ENCODE measurements at regions not wholly inside any gene's neighbourhood (a gene's known extent, or its start where the extent isn't known, plus 50 kb on each side); places are given as distances from the start of the nearest gene placed in this dataset.

DNA sequence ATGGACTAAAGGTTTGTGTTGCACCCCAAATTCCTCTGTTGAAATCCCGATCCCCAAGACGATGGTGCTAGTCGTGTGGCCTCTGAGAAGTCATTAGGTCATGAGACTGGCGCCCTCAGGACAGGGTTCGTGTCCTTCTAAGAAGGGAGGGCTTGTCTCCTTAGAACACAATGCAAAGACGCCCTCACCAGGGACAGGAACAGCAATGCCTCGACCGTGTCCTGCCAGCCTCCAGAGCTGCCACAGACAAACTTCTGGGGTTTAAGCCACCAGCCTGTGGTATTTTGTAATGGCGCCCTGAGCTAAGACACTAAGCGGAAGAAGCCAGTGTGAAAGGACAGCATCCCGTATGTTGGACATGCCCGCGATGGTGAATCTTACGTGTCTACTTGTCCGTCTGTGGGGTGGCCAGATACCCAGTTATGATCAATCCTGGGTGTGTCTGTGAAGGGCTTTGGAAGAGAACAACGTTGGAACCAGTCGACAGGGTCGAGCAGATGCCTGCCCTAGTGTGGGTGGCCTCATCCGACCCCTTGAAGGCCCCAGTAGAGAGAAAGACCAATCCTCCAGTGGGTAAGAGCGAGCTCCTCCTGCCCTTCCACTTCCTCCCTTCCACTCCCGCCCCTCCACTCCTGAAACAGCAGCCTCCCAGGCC, 279.2 kb upstream of the IRX2 start:
- TF ChIP-seq, protein P1, sequence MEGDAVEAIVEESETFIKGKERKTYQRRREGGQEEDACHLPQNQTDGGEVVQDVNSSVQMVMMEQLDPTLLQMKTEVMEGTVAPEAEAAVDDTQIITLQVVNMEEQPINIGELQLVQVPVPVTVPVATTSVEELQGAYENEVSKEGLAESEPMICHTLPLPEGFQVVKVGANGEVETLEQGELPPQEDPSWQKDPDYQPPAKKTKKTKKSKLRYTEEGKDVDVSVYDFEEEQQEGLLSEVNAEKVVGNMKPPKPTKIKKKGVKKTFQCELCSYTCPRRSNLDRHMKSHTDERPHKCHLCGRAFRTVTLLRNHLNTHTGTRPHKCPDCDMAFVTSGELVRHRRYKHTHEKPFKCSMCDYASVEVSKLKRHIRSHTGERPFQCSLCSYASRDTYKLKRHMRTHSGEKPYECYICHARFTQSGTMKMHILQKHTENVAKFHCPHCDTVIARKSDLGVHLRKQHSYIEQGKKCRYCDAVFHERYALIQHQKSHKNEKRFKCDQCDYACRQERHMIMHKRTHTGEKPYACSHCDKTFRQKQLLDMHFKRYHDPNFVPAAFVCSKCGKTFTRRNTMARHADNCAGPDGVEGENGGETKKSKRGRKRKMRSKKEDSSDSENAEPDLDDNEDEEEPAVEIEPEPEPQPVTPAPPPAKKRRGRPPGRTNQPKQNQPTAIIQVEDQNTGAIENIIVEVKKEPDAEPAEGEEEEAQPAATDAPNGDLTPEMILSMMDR (IDR thresholded peaks at IDR 0.05), result no peak
- TF ChIP-seq NR2C2 (CRISPR knock-in tag; IDR thresholded peaks at IDR 0.05) (no peak), SMAD3 (CRISPR knock-in tag; IDR thresholded peaks at IDR 0.05; ENCODE audit: borderline replicate concordance) (no peak), KAT7 (CRISPR knock-in tag; IDR thresholded peaks at IDR 0.05; ENCODE audit: borderline replicate concordance) (no peak), JUN (CRISPR knock-in tag; IDR thresholded peaks at IDR 0.05) (no peak), ETV6 (CRISPR knock-in tag; IDR thresholded peaks at IDR 0.05) (no peak)
- TF ChIP-seq, protein P2, sequence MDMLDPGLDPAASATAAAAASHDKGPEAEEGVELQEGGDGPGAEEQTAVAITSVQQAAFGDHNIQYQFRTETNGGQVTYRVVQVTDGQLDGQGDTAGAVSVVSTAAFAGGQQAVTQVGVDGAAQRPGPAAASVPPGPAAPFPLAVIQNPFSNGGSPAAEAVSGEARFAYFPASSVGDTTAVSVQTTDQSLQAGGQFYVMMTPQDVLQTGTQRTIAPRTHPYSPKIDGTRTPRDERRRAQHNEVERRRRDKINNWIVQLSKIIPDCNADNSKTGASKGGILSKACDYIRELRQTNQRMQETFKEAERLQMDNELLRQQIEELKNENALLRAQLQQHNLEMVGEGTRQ (CRISPR knock-in tag; IDR thresholded peaks at IDR 0.05), result no peak
- TF ChIP-seq, protein P3, sequence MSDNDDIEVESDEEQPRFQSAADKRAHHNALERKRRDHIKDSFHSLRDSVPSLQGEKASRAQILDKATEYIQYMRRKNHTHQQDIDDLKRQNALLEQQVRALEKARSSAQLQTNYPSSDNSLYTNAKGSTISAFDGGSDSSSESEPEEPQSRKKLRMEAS (CRISPR knock-in tag; IDR thresholded peaks at IDR 0.05), result no peak
- TF ChIP-seq, protein P4, sequence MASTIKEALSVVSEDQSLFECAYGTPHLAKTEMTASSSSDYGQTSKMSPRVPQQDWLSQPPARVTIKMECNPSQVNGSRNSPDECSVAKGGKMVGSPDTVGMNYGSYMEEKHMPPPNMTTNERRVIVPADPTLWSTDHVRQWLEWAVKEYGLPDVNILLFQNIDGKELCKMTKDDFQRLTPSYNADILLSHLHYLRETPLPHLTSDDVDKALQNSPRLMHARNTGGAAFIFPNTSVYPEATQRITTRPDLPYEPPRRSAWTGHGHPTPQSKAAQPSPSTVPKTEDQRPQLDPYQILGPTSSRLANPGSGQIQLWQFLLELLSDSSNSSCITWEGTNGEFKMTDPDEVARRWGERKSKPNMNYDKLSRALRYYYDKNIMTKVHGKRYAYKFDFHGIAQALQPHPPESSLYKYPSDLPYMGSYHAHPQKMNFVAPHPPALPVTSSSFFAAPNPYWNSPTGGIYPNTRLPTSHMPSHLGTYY (CRISPR knock-in tag; IDR thresholded peaks at IDR 0.05), result no peak
- TF ChIP-seq, protein P5, sequence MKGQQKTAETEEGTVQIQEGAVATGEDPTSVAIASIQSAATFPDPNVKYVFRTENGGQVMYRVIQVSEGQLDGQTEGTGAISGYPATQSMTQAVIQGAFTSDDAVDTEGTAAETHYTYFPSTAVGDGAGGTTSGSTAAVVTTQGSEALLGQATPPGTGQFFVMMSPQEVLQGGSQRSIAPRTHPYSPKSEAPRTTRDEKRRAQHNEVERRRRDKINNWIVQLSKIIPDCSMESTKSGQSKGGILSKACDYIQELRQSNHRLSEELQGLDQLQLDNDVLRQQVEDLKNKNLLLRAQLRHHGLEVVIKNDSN (CRISPR knock-in tag; IDR thresholded peaks at IDR 0.05), result no peak
- TF ChIP-seq, protein P6, sequence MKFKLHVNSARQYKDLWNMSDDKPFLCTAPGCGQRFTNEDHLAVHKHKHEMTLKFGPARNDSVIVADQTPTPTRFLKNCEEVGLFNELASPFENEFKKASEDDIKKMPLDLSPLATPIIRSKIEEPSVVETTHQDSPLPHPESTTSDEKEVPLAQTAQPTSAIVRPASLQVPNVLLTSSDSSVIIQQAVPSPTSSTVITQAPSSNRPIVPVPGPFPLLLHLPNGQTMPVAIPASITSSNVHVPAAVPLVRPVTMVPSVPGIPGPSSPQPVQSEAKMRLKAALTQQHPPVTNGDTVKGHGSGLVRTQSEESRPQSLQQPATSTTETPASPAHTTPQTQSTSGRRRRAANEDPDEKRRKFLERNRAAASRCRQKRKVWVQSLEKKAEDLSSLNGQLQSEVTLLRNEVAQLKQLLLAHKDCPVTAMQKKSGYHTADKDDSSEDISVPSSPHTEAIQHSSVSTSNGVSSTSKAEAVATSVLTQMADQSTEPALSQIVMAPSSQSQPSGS (CRISPR knock-in tag; IDR thresholded peaks at IDR 0.05; ENCODE audit: borderline replicate concordance, low read depth), result no peak
- TF ChIP-seq, protein P7, sequence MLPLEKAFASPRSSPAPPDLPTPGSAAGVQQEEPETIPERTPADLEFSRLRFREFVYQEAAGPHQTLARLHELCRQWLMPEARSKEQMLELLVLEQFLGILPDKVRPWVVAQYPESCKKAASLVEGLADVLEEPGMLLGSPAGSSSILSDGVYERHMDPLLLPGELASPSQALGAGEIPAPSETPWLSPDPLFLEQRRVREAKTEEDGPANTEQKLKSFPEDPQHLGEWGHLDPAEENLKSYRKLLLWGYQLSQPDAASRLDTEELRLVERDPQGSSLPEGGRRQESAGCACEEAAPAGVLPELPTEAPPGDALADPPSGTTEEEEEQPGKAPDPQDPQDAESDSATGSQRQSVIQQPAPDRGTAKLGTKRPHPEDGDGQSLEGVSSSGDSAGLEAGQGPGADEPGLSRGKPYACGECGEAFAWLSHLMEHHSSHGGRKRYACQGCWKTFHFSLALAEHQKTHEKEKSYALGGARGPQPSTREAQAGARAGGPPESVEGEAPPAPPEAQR (CRISPR knock-in tag; IDR thresholded peaks at IDR 0.05), result no peak
- TF ChIP-seq, protein P8, sequence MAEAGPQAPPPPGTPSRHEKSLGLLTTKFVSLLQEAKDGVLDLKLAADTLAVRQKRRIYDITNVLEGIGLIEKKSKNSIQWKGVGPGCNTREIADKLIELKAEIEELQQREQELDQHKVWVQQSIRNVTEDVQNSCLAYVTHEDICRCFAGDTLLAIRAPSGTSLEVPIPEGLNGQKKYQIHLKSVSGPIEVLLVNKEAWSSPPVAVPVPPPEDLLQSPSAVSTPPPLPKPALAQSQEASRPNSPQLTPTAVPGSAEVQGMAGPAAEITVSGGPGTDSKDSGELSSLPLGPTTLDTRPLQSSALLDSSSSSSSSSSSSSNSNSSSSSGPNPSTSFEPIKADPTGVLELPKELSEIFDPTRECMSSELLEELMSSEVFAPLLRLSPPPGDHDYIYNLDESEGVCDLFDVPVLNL (CRISPR knock-in tag; IDR thresholded peaks at IDR 0.05; ENCODE audit: borderline replicate concordance, low read depth), result no peak

All from WTC11 (cell line).